Activated CD4-positive, alpha-beta T cell treated with anti-CD3 and anti-CD28 coated beads for 4 hours (primary cell): ENCODE measurements at regions not wholly inside any gene's neighbourhood (a gene's known extent, or its start where the extent isn't known, plus 50 kb on each side); places are given as distances from the start of the nearest gene placed in this dataset.
"Not testable (repeated sequence)": the region's sequence is repeated elsewhere in the genome, so short reads cannot be mapped to it uniquely, and the experiment has no call there.

Experiments
- DNase-seq, 2 donors: peaks; one replicate each; pipeline ENCODE4 v3.0.0-alpha.2; 2020

DNA sequence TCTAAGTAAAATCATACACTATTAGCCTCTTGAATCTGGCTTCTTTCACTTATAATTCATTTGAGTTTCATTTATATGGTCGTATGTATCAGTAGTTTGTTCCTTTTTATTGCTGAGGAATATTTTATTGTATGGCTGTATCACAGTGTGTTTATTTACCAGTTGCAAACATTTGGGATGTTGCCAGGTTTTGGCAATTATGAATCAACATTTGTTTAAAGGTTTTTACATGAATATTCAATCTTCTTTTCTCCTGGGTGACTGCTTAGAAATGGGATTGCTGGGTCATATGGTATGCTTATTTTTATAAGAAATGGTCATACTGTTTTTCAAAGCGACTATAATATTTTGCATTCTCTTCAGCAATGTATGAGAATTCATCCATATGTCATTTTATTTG lies 107.9 kb downstream of the PMAIP1 start:
- no peak for DNase-seq

DNA sequence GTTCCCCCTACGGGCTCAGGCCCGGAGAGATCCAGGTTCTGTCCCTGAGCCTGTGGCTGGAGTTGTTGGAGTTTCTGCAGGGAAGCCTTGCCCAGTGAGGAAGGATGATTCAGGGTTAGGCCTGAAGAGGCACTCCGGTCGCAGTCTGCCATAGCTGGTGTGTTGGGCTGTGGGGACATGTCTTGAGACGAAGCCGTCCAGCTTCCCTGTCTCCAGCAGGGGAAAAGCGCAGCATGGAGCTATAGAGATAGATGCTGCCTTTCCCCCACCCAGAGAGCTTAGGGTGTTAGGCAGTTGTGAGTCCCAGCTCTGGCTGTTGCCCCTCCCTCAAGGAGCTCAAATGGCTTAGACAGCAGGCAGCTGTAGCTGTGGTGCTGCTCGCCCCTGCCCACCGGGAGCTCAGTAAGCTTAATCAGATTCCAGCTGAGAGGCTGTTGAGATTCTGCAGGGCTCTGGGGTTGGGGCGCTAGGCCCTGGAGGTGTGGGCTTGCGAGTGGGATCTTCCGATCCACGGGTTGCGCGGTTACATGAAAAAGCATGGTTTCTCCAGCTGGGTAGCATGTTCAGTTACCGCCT lies 103.9 kb downstream of the PMAIP1 start:
- DNase-seq = no peak

DNA sequence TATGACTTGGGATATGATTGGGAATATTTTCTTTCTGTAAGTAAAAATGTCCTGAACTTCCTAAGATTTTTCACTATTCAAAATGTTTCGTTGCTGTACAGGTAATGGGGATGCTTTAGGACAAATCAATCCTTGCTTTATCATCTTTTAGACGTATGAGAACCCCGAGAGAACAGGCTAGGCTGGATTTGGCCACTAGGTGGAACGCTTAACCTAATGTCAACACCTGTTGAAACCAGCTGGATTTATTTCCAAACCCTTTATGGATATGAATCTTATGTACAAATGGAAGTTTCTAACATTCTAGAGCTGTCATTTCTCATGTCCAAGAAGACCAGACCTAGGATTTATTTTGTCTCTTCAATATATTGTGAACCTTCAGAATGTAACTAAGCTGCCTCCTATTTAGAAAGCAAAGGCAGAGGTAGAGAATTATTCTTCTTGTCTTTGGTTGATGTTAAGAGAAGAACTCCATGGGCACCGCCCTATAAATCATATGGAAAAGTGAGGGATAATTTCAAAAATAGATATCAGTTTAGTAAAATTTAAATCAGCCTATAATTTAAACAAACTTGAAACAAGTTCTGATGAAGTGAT lies 96.7 kb downstream of the PMAIP1 start:
- DNase-seq = no peak

DNA sequence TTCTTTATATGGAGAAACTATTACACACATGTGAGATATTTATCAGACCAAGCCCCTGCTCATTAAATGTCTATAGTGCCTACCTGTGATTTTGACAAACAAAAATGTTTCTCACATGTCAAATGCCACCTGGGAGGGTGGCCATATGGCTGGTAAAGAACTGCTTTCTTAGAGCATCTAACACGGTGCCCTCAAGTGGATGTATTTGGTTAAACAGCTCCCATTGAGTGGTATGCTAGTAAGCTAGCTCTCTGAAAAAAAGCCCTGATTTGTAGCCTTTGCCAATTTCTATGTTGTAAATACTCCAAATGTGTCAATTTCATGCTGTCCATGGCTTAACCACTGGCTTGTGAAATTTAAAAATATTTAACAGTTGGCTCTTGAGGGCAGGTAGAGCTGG lies 94.6 kb downstream of the PMAIP1 start:
- no peak for DNase-seq

DNA sequence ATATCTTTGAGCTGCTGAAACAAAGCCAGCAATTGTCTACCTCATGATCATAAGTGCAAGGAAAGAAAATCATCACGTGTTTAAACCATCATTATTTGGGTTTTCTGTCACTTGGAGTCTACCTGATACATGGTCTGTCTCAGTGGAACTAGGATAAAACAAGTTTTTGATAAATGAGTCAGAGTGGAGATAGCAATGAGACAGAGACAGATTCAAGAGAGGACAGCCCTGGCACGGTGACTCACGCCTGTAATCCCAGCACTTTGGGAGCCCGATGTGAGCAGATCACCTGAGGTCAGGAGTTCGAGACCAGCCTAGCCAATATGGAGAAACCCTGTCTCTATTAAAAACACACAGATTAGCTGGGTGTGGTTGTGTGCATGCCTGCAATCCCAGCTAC lies 93.8 kb downstream of the PMAIP1 start:
- no peak for DNase-seq

DNA sequence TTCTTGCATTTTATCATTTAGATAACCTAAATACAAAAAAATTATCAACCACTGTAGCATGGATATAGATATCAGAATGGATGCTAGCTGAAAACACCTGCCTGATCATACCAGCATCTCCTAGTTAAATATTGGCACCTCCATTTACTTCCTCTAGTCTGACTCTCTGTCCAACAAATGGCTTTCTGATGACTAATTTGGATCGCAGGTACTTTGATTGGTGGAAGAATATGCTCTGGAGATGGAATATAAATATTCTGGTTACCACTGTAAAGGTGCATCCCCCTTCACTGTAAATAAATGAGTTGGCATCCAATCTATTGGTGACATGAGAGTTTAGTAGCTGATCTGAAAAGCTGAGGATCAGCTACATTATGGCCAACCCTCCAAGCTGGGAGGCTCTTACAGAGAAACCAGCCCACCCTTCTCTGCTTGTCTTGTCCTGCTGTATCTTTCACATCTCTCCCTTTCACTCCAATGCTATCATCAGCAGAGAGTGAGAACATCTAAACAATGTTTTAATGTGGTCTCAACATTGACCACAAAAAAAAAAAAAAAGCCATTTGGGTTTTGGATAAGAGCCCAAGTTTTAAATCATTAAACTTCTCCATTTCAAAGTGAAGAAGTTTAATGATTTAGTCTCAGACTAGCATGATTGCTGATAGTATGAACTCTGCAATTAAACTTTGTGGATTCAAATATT lies 90.5 kb downstream of the PMAIP1 start:
- no peak for DNase-seq

DNA sequence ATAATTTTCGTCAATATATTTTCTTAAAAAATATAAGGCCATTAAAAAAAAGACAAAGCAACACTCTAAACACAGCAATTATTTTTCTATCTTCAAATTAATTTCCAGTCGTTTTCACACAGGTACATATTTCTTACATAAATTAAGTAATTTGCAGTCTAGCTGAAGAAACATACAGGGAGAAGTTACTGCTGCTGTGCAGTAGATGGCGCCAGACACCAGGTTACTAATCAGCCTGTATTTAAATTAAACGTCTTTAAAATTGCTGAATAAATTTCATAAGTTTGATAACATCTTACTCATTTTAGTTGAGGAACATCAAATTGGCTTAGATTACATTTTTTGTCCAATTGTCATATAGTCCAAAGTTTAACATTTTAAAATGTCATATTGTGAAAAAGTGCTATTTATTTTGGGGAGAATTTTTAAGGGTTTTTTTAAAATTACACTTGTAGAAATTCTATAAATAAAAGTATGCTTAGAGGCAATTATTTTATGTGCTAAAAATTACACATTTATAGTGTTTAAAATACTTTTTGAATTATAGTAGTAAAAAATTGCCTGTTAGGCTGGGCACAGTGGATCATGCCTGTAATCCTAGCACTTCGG lies 88.4 kb downstream of the PMAIP1 start:
- peak; percentile 34 to 44 for DNase-seq

DNA sequence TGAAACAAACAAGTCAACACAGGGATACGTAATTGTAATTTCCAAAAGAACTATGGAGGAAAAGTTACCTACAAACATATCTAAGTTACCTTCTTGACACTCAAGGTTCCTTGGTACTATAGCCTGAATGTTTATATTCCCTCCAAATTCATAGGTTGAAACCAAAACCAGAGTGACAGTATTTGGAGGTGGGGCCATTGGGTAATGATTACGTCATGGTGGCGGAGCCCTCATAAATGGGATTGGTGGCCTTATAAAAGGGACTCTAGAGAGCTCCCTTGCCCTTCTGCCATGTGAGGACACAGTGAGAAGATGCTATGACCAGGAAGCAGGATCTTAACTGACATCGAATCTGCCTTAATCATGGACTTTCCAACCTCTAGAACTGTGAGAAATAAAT lies 87.3 kb downstream of the PMAIP1 start:
- no peak for DNase-seq

DNA sequence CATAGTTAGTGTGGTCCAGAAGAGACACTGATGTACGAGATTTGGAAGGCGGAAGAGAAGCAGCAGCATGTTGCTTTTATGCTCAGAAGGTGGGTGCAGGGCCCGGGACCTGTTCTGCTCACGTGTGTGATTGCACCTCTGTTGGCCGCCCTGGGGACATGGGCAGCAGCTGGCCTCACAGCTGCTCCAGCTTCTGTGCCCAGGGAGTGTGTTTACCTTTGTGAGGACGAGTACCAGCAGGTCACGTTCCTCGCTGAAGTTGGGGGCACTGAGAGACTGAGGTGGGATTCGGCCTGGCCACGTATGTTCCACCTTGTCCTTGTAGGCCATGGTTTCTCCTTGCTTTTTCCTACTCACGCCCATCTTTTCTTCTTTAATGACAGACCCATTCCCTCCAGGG lies 86.3 kb downstream of the PMAIP1 start:
- DNase-seq = no peak

DNA sequence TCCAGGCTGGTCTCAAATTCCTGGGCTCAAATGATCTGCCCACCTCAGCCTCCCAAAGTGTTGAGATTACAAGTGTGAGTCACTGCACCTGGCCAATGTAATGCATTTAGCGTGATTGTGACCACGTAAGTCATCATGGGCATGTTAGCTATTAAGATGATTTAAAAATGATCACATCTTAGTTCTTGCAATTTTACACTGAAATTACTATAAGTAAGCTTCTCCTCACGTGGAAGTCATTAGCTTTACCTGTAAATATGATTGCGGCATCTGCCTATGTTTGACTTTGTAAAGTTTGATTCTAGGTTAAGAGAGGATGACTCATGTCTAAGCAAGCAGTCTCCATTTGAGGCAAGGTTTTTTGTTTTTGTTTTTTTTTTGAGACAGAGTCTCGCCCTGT lies 85.5 kb downstream of the PMAIP1 start:
- no peak for DNase-seq

DNA sequence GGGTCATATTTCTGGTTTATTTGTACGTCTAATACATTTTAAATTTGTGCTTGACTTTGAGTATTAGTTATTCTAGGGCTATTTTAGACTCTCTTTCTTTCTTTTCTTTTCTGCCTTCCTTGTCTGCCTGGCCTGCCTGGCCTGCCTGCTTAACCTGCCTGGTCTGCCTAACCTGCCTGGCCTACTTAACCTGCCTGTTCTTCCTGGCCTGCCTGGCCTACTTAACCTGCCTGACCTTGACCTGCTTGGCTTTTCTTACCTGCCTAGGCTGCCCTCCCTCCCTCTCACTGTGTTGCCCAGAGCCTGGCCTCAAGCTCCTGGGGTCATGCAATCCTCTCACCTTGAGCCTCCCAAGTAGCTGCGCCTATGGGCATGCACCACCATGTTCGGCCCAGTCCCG lies 83.7 kb downstream of the PMAIP1 start:
- no peak for DNase-seq

DNA sequence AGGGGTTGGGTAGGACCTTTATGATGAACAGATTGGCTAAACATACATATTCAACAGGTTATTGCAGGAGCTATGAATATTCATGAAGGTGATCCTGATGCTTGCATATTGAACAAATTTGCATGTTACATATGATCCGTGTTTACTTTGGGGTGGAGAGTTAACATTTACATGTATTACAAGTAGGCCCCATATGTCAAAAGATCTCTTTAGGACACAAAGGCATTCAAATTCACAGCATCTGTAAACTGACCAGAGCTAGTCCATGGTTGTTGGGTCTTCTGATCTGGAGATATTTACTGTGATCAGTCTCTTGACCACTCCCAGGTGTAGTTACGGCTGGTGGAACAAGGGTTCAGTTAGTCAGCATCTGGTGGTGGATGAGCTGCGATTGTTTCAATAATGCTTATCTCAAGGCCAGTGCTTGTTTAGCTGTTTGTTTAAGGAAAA lies 80.4 kb downstream of the PMAIP1 start:
- no peak for DNase-seq

DNA sequence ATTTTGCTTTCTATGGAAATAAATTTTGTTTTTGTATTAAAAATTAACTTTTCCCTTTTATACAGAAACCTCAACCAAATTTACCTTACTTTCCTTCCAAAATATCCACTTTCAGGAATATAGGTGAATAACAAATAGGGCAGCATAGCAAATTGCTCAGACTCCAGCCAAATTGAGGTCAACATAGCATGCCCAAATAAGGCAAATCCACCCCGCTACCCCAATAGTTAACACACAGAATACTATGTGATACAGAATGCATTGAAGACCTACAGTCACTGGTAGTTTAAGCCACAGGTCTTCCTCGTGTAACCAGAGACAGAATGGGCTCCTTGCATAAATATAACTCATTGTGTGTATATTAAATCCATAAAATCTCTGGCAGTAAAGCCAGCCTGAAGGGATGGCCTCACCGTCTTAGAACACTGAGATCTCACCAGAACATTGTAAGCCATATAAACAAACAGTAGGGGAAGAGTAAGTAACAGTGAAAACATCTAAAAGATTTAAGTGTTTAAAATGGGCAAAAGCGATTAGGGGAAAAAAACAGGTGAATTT lies 72.2 kb downstream of the PMAIP1 start:
- DNase-seq = no peak

DNA sequence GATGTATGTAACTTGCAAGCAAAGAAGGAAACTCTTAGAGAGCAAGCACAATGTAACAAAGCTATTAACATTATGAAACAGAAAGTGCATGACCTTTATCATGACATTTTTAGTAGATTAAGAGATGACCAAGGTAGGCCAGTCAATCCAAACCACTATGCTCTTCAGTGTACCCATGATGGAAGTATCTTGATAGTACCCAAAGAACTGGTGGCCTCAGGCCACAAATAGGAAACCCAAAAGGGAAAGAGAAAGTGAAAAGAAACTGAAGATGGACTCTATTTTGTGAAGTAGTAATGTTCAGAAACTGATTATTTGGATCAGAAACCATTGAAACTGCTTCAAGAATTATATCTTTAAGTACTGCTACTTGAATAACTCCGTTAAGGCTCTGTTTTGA lies 71.3 kb downstream of the PMAIP1 start:
- DNase-seq = not testable (repeated sequence)

DNA sequence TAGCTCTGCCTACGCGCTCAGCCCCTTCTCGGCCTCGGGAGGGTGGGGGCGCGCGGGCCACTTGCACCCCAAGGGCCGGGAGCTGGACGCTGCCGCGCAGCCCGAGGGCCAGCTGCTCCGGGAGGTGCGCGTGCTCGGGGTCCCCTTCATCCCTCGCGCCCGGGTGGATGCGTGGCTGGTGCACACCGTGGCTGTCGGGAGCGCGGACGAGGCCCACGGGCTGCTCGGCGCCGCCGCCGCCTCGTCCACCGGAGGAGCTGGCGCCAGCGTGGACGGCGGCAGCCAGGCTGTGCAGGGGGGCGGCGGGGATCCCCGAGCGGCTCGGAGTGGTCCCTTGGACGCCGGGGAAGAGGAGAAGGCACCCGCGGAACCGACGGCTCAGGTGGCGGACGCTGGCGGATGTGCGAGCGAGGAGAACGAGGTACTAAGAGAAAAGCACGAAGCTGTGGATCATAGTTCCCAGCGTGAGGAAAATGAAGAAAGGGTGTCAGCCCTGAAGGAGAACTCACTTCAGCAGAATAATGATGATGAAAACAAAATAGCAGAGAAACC lies 69.8 kb downstream of the PMAIP1 start:
- not testable (repeated sequence) for DNase-seq

DNA sequence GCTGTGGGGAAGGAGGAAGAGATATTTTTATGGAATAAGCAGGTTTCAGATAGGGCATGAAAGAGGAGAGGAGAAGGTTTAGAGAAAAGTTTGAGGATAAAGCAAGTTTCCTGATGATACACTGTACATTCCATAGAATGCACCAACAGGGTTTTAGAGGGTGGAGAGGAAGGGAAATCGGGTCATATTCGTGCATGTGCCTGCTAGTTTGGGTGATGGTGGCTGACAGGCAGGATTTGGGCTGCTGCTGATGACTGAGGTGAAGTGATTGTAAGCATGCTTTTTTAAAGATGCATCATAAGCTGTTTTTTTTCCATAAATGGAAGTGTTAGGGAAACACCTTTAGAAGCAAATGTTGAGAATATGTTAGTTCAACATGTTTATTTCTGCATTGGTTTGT lies 68.8 kb downstream of the PMAIP1 start:
- no peak for DNase-seq

DNA sequence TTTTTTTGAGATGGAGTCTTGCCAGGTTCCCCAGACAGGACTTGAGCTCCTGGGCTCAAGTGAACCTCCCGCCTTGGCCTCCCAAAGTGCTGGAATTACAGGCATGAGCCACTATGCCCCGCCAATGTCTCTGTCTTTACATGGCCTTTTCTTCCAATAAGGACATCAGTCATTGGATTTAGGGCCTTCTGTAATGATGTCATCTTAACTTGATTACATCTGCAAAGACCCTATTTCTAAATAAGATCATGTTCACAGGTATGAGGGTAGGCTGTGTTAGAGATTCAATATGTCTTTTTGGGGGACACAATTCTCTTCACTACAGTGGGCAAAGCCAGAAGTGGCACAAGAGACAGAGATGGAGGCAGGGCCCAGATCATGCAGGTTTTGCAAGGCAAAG lies 68.1 kb downstream of the PMAIP1 start:
- DNase-seq = no peak

DNA sequence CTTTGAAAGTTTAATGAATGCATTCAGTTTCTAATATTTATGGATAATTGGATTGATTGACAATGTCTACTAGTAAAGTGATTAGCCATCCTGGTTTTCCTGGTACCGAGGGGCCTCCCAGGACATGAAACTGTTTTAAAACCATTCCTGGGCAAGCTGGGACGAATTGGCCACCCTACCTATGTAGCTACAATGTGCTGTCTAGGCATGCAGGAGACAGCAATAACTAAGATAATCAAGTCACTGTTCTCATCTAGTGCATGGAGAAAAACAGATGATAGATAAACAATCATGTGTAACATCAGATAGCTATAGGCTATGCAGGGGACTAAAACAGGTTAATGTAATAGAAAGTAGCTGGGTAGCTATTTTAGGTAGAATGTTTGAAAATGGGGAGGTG lies 67.1 kb downstream of the PMAIP1 start:
- no peak for DNase-seq

DNA sequence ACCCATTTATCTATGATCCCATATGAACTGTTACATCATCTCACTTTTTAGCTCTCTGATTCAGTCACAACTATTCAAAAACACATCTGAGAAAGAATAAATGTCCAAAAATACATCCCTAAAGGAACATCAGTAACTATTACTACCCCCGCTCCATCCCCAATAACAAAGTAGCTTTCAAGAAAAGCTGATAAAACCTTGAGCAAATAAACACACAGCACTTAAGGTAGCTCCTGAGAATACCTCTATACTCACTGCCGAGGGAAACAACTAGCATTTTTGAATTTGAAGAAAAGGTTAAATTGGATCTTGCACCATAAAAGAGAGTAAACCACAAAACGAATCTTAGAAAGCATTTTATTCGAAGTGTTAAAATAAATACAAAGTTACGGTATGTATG lies 63.4 kb downstream of the PMAIP1 start:
- no peak for DNase-seq

DNA sequence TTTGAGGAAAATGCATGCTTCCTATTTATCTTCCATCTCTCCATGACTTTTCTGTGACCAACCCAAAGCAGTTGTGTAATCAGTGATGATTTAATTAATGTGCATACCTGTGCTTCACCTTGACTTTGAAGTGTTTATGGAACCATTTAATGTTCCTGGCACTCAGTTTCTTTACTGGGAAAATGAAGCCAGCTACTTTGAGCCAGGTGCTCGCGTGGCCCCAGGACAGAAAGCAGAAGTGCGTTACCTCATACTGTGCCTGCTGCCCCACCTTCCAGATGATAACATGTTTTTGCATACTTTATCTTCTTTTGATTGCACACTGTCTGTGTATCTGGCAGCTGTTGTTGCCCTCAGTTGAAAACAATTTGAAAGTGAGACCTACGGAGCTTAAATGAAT lies 61.3 kb downstream of the PMAIP1 start:
- DNase-seq = no peak

DNA sequence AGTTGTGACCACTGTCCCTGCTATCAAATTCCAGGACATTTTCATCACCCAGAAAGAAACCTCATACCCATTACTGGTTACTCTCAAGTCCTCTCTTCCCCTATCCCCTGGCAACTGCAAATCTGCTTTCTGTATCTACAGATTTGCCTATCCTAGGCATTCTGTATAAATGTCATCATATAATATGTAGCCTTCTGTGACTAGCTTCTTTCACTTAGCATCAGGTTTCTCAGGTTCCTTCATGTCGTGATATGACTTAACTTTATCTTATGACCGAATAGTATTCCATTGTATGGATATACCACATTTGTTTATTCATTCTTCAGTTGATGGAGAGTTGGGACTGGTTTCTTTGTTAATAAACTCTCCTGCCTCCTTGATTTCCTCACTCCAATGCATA lies 60.5 kb downstream of the PMAIP1 start:
- no peak for DNase-seq

DNA sequence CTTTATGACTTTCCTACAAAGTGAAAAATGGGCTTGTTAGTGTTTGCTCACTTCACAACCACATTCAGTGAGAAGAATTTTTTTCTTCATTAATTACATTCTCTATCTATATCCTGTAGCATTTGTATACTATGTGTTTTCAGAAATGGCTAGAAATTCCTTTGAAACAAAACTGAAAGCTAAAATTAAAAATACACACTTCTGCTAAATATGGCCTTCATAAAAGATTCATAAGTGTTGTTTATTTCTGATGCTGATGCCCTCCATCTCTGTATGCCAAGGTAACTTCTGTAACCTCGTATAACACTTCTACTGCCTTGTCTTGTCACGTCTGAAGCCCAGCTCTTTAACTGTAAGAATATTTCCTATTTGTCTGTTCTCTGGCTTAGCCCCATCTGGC lies 59.8 kb downstream of the PMAIP1 start:
- no peak for DNase-seq

DNA sequence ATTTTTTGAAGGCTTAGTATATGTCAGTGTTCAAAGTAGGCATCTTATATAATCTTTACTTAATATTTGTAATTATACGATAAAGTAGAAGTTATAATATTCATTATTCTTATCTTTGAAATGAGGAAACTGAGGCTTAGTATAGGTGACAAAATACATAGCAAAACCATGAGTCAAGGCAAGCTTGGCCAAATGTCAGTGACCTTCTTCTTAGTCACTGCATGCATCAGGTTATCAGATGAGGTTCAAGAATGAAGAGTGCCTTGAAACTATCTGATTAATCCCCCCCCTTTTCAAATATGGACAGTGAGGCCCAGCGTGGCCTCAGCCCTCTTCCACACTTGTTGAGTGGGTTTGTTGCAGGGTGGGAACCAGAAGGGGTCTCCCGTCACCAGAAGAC lies 59.3 kb downstream of the PMAIP1 start:
- no peak for DNase-seq

DNA sequence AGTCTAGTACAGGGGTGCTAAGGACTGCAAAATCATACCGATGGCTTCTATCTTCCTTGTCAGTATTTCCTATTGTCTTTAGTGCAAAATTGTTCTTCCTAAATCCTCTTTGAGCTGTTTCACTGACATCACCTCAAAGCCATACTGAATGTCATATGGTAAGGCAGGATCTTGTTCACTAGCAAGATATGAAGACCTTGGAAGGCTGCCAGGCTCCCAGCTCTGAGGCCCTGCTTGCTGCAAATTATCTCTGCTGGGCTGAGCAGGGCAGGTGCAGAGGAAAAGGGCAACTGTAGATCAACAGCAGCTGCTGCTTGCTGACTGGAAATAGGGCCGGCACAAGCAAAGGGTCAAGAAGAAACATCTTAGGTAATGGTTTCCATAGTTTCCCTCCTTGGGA lies 58.2 kb downstream of the PMAIP1 start:
- no peak for DNase-seq
